Left cardiac atrium (tissue), 4 donors: ENCODE measurements at regions not wholly inside any gene's neighbourhood (a gene's known extent, or its start where the extent isn't known, plus 50 kb on each side); places are given as distances from the start of the nearest gene placed in this dataset.
"Not testable (repeated sequence)": the region's sequence is repeated elsewhere in the genome, so short reads cannot be mapped to it uniquely, and the experiment has no call there.

Experiments
- ATAC-seq, 2 donors: fragments of 200-7000 bp; cut with Tn5 transposase; one replicate each; pipeline ENCODE4 v1.9.1; 2020; ENCODE audit warnings: mild to moderate bottlenecking in 2 of 2, moderate library complexity in 2 of 2
- DNase-seq: peaks from one replicate; pipeline ENCODE4 v3.0.0-alpha.2; 2020
- intact Hi-C, 2 donors: fragments of 100-400 bp; cut with DNase I; formaldehyde crosslinking; loops; one replicate each; pipeline versions ENCODE4 v1.14.1 to v1.15.1; 2022 to 2023
- donor health status: DM: no; HTN: yes; CAD: no.
- donor health status: DM: no; HTN: yes; CAD: no; lungs with severe emphysema.
- donor health status: DM: yes; HTN: yes; CAD: no.
- donor health status: Dilated cardiomyopathy.

DNA sequence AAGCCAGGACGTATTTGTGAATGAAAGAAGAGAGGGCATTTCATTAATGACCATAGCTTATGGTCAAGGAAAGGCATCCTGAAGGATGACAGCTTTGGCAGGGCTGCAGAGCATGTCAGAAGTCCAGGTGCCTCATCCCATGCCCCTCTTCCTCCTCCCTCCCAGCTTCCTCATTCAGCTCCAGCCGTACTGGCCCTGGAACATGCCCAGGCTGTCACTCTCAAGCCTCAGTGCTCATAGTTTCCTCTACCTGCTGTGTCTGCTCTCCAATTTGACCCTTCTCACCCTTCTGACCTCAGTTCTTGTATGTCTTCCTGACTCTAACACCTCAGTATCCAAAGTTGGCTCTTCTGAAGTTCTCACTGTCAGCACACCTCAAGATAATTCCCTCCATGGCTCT lies 695.8 kb upstream of the HS6ST1 start:
- no peak for ATAC-seq
- intact Hi-C loops, result no loop called here
- no peak for DNase-seq

DNA sequence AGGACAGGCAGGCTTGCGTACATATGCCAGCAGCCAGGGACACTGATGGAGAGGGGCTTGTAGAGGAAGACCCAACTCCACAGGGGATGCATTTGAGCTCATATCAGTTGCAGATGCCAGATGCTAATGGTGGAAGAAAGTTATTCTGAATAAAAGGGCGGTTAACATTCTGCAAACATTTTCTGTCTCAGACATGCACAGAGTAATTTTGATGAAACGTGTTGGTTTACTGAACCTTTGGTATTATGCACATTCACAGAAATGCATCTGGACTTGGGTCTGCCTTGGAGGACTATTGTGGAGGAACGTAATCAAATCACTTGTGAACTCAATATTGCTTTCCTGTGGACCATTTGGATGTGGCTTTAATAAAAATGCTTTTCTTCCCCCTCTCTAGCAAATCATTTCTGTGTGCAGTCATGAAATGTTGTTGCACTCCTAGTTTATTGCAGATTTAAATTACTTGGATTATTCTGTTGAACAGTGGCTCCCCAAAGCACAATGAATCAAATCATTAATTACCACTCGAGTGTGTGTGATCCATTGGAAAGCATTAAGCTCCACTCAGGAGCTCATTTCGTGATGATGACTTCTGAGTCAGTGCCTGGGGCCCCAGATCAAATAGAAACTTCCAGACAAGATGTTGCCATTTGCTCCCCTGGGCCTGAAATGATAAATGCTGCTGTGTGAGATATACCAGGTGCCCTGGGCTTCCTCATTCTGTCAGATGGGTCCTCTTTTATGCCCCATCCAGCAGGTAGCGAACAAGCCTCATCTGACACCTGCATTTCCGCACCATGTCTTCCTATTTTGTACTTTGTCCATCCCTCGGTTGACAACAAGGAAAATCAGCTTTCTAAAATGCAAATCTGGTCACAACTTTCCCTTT lies 697.0 kb upstream of the HS6ST1 start:
- intact Hi-C loops, result no loop called here
- ATAC-seq, result no peak

DNA sequence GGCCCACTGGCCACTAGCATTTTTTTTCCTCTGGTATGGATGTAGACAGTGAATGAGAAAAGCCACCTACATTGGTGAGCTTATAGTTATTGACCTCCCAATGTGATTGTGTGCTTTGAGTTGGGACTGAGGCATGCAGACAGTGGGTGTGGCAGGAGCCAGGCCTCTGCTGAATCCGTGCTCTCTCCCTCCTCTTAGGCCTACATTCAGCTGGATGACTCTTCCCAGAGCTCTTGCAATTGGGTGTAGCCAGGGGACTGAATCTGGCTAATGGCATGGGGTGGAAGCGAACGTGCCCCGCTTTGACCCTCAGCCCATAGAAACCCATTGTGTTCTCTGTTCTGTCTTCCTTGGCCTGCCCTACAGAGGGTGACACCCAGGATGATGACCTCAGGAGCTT lies 698.3 kb upstream of the HS6ST1 start:
- DNase-seq (no peak), ATAC-seq (no peak)
- intact Hi-C loops, result no loop called here

More for the DNA sequence above, 697.0 kb upstream of the HS6ST1 start:
- DNase-seq, result no peak

DNA sequence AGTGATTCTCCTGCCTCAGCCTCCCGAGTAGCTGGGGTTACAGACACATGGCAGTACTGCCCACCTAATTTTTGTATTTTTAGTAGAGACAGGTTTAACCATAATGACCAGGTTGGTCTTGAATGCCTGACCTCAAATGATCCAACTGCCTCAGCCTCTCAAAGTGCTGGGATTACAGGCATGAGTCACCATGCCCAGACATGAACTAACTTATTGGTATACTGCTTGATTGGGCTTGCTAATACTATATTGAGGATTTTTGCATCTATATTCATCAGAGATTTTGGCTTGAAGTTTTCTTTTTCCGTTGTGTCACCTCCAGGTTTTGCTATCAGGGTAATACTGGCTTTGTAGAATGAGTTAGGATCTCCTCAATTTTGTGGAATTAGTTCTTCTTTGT lies 706.1 kb upstream of the HS6ST1 start:
- DNase-seq (no peak), ATAC-seq (no peak)
- intact Hi-C loops, result no loop called here

DNA sequence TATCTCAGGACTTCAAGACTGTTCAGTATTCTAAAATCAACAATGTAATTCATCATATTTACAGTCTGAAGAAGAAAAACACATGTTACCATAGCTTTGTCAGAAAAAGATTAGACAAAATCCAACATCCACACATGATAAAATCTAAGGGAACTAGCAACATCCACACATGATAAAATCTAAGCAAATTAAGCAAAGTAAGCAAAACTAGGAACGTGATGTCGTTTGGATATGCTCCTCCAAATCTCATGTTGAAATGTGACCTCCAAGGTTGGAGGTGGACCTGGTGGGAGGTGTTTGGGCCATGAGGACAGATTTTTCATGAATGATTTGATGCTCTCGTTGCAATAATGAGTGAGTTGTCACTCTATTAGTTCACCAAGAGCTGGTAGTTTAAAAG lies 717.3 kb upstream of the HS6ST1 start:
- ATAC-seq, result no peak
- no peak for DNase-seq
- intact Hi-C loops, result no loop called here

DNA sequence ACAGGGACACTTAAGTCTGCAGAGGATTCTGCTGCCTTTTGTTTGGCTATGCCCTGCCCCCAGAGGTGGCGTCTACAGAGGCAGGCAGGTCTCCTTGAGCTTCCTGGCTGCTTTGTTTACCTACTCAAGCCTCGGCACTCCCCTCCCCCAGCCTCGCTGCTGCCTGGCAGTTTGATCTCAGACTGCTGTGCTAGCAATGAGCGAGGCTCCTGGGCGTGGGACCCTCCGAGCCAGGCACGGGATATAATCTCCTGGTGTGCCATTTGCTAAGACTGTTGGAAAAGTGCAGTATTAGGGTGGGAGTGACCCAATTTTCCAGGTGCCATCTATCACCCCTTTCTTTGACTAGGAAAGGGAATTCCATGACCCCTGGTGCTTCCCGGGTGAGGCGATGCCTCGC lies 725.0 kb upstream of the HS6ST1 start:
- intact Hi-C loops, ATAC-seq, DNase-seq: not testable (repeated sequence)

DNA sequence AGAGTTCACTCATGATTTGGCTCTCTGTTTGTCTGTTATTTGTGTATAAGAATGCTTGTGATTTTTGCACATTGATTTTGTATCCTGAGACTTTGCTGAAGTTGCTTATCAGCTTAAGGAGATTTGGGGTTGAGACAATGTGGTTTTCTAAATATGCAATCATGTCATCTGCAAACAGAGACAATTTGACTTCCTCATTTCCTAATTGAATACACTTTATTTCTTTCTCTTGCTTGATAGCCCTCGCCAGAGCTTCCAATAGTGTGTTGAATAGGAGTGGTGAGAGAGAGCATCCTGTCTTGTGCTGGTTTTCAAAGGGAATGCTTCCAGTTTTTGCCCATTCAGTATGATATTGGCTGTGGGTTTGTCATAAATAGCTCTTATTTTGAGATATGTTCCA lies 727.8 kb upstream of the HS6ST1 start:
- intact Hi-C loops, ATAC-seq, DNase-seq: not testable (repeated sequence)

DNA sequence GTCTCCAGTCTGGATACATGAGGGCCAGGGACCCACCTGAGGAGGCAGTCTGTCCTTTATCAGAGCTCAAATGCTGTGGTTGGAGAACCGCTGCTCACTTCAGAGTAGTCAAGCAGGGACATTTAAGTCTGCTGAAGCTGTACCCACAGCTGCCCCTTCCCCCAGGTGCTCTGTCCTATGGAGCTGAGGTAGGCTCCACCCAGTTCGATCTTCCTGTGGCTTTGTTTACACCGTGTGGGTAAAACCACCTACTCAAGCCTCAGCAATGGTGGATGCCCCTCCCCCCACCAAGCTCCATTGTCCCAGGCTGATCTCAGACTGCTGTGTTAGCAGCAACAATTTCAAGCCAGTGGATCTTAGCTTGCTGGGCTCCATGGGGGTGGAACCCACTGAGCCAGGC lies 731.4 kb upstream of the HS6ST1 start:
- DNase-seq, result no peak
- ATAC-seq, result no peak
- intact Hi-C loops, result no loop called here

DNA sequence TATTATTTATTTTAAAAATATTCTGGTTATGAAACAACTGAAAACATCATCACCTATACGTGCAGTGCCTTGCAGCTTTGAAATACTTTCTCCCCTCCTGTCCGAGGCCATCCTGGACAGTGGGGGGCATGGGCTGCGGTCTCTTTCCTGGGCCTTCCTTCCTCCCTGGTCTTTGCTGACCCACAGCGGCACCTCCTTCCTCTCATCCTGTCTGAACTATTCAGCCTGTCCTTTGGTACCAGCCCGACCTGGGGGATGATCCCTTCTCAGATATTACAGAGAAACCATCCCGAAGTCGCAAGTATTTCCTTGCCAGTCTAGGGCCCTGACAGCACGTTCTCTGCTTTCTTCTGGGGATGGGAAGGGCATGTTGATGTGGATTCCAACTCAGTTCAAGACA lies 736.6 kb upstream of the HS6ST1 start:
- DNase-seq (no peak), ATAC-seq (no peak)
- intact Hi-C loops, result no loop called here

DNA sequence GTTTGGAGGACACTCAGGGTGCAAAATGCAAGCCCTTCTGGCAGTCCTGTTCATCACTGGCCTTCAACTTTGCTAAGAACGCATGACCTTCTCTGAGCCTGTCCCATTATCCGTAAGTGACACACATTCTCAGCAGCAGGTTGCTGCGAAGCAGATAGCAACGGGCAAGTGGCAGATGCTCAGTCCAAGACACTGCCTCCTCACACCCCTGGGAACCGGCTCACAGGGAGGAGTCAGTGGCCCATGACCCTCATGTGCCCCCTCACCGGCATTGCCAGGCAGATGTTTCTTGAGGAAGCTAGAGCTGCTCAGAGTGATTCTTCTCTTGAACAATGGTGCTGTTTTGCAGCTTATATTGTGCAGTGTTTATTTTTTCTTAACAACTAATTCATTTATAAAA lies 737.2 kb upstream of the HS6ST1 start:
- ATAC-seq, result no peak
- intact Hi-C loops, result no loop called here
- no peak for DNase-seq

DNA sequence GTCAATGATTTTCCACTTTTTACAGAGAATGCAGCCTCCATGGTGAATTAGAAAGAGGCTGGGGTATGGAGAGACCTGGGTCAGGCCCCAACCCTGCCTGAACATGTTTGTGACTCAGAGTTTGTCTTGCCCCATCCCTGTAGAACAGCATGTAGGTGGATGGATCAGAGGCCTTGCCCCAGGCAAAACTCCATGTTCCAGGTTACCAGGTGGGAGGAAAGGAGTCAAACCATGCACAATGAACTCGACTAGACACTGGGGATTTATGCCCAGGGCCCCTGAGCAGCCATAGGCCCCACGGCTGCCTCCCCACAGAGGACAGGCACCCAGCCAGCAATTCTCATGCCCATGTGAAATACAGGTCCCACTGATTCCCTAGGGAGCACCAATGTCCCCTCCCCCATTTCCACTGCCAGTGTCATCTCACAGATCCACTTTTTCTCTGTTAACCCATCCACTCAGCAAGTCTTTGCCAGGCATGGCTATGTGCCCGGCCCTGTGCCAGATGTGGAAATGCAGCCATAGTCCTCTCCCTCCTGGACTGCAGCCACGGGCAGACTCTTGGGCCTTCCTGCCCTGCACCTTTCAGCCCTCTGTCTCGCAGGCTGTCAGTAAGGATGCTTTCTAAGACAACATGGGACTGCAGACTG lies 737.8 kb upstream of the HS6ST1 start:
- ATAC-seq (peak in 1 of 2 donors; percentile 19), DNase-seq (no peak)
- intact Hi-C loops, result no loop called here

DNA sequence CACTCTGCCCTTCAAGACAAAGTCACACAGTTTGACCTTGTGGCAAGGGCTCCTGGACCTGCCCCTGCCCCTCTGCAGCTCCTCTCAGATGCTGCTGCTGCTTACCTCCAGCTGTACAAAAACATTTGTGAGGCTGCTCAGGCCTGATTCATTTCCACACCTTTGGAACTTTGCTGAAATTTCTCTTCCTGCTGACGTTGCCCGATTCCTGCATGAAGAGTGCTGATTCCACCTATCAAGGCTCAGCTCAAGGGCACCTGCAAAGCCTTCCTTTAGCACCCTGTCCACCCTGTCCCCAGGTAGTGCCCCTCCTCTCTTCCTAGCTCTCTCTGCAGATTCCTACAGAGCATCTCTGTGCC lies 738.3 kb upstream of the HS6ST1 start:
- intact Hi-C loops, result no loop called here
- no peak for ATAC-seq

DNA sequence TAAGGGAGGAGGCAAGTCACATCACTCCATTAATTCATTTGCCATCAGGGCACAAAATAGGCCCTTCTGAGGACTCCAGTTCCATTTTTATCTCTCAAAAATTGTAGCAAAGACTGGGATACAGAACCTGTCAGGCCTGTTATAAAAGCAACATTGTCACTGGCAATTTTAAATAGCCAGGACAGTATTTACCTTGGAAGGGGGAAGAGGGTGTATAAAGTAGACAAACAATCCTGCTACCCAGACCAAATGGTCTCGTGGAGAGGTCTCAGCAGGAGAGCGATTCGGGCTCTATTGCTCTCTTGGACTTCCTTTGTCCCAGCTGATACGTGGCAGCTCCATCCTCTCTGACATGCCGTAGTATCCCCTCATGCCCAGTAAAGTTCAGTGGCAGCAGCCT lies 740.3 kb upstream of the HS6ST1 start:
- no peak for DNase-seq
- intact Hi-C loops, result no loop called here
- no peak for ATAC-seq

More for the DNA sequence above, 738.3 kb upstream of the HS6ST1 start:
- DNase-seq, result no peak

DNA sequence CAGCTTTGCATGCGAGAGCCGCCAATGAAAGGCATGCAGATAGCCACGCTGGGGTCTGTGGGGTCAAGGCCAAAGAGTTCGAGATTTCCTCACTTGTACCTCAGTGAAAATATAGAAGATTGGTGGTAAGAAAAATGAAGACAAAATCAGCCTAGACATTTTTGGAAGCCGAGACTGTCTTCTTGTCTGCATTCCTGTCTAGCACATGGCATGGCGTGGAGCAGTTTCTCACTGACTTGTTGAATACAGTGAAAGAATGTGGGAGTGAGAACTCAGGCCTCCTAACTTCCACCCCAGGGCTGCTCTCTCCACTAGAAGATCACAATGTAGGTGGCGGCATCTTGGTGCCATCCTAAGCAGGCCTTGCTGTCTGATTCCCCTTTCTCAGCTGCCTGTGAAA lies 740.8 kb upstream of the HS6ST1 start:
- ATAC-seq, result no peak
- intact Hi-C loops, result no loop called here
- no peak for DNase-seq

DNA sequence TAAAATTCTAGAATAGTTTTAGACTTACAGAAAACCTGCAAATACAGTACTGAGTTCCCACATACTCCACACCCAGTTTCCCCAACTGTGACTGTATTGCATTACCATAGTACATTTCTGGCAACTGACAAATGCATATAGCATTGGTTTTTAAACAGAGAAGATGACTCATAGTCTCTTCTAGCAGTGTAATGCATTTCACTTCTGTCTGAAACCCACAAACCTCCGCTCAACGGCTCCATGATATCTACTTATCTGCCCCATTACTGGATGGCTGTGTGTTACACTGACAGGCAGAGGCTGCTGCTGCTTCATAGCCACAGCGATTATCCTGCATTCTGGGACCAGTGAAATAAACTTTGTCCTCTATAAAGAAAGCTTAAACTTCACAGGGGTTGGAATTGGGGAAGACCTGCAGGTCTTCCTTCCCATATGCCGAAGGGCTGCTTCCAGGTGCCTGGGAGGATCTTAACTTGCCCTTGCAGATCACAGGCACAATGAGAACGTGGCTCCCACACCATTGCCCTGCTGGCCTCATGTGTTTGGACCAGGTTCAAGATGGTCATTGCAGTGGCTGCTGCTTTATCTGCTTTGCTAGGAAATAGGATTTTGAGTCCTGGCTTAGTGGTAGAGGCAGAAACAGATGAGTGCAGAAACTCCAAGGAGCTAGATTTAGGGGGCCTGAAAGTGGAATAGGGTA lies 742.6 kb upstream of the HS6ST1 start:
- intact Hi-C loops, result no loop called here
- no peak for DNase-seq
- peak in 1 of 2 donors; percentile 44 for ATAC-seq

DNA sequence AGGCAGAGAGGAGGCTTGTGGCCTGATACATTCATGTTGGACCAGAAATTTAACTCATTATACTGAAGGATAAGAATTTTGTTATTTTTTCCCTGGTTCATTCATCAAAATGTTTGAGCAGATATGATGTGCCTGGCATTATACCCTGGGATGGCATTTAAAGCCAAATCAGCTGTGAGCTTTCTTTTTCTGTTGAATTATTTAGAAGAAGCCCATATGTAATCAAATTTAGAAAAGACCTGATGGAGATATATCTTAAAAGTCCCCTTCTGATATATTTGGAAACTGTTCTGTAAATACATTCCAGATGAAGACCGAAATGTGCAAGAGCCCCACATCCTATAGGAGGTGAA lies 743.1 kb upstream of the HS6ST1 start:
- intact Hi-C loops, result no loop called here
- no peak for ATAC-seq

DNA sequence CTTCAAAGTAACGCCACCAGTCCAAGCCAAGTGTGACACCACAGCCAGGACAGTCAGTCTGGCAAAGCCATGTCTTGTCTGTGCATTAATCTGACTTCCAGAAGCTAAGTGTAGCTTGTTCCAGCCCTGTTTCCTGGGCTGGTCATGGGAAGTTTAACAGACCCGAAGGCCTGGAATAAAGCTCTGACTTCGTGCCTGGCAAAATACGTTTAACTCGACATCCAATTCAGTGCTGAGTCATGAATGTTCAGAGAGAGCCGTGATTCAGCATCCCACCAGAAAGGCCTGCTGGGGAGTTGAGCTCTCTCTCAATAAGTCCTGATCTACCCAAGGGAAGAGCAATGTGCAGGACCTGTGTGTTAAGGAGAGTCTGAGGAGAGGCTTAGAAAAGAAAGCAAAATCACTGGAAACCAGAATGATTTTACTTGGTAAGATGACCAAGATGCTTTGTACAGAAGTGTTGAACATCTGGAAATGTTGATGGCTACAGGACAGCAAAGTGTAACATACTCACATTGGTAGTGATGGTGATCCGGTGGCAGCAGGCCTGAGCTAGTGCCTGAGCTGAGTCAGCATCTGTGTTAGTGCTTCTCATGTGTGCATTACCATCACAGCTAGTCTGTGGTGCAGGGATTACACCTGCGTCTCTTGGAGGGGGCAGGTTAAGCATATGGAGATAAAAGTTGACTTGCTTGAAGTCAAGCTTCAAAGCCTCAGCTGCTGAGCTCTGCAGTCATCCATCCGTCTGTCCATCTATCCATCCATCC lies 743.7 kb upstream of the HS6ST1 start:
- DNase-seq, result no peak
- intact Hi-C loops, result no loop called here
- ATAC-seq, result no peak

More for the DNA sequence above, 743.1 kb upstream of the HS6ST1 start:
- DNase-seq, result no peak

DNA sequence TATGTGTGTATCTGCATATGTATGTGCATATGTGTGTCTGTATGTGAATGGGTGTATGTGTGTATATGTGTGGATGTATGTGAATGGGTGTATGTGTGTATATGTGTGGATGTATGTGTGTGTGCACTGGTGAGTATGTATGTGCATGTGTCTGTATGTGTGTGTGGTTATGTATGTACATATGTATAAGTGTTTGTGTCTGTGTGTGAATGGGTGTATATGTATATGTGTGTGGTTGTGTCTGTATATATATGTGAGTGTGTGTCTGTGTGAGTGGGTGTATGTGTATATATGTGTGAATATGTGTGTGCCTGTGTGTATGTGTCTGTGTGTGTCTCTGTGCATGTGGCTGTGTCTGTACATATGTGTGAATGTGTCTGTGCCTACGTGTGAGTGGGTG lies 748.4 kb upstream of the HS6ST1 start:
- DNase-seq, result no peak
- intact Hi-C loops, result no loop called here
- no peak for ATAC-seq

DNA sequence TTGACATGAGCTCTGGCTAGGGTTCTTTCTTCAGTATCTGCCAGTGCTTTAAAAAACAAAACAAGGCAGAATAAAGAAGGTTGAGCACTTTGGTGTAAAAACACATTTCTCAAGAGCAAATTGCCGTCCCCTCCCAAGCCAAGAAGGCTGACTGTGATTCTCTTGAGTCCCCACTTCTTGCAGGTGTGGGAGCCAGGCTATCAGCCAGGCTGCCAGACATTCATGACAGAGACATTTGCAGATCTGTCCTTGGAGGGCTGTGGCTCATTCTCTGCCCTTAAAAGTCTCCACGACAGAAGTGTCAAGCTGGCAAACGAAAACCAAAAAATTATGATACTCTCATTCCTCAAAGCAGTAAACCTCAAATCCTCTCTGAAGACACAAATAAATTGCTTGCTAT lies 749.3 kb upstream of the HS6ST1 start:
- DNase-seq (no peak), ATAC-seq (no peak)
- intact Hi-C loops, result no loop called here

DNA sequence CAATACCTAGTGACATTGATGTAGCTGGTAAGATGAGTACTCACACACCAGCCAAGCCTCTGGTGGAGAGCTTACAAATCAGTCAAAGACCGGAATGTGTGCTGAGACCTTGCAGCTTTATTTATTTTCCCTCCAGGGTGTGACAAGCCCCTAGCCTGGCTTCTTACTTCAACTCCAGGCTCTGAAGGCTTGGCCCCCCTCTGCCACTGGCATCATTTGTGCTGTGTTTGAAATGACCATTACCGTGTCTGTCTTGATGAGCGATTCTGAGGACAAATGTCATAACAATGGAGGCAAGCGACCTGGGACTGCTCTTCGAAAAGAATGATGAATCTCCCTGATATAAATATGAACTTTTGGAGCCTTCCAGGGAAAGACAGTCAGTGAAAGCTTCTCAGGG lies 749.9 kb upstream of the HS6ST1 start:
- intact Hi-C loops, result no loop called here
- ATAC-seq, result no peak
- DNase-seq, result no peak
